Tibial nerve (tissue), 4 donors: ENCODE measurements at regions not wholly inside any gene's neighbourhood (a gene's known extent, or its start where the extent isn't known, plus 50 kb on each side); places are given as distances from the start of the nearest gene placed in this dataset.

Source experiments
- DNase-seq, 2 donors: peaks; one replicate each; pipeline ENCODE4 v3.0.0-alpha.2; 2019; ENCODE audit warnings: low spot score in 2 of 2
- H3K27ac ChIP-seq, 4 donors: fragments of 200-600 bp; sonication (generic) in 3 of 4; one replicate each; pipeline ENCODE4 v1.5.1; 2017 to 2019; ENCODE audit warnings: mild to moderate bottlenecking in 1 of 4
- H3K27me3 ChIP-seq, 2 donors: fragments of 200-600 bp; sonication (generic) in 1 of 2; one replicate each; pipeline versions ENCODE4 v1.5.1 to v1.6.0; 2017 to 2019
- H3K36me3 ChIP-seq, 3 donors: fragments of 200-600 bp; sonication (generic); one replicate each; pipeline ENCODE4 v1.5.1; 2018 to 2019
- H3K4me1 ChIP-seq, 4 donors: fragments of 200-600 bp; sonication (generic) in 3 of 4; one replicate each; pipeline ENCODE4 v1.5.1; 2017 to 2019
- H3K4me3 ChIP-seq, 4 donors: fragments of 200-600 bp; sonication (generic) in 3 of 4; one replicate each; pipeline ENCODE4 v1.5.1; 2017 to 2019; ENCODE audit warnings: mild to moderate bottlenecking in 1 of 4, moderate library complexity in 1 of 4
- H3K9me3 ChIP-seq, 4 donors: fragments of 200-600 bp; sonication (generic) in 3 of 4; one replicate each; pipeline ENCODE4 v1.5.1; 2017 to 2019
- CTCF ChIP-seq, 5 experiments: fragments of 200-600 bp in 3 of 5; fragments of 450-650 bp in 2 of 5; sonication (generic) in 3 of 5; IDR thresholded peaks; one replicate each; pipeline ENCODE4 v1.5.1; 2016 to 2019; ENCODE audit warnings: antibody characterized with exemption in 5 of 5, mild to moderate bottlenecking in 3 of 5, moderate library complexity in 2 of 5
- EP300 ChIP-seq, 2 donors: sonication (generic); formaldehyde crosslinking; IDR thresholded peaks; one replicate each; pipeline ENCODE4 v1.6.1; 2017; ENCODE audit warnings: antibody characterized with exemption in 2 of 2, mild to moderate bottlenecking in 1 of 2
- POLR2A ChIP-seq, 2 donors: fragments of 450-650 bp; IDR thresholded peaks; one replicate each; pipeline ENCODE4 v1.6.1; 2017; ENCODE audit warnings: antibody characterized with exemption in 2 of 2, mild to moderate bottlenecking in 2 of 2, moderate library complexity in 2 of 2
- WGBS, 2 donors: methylation state at CpG; one replicate each; pipeline ENCODE4 v1.1.5; 2018; 5-methylcytosine and 5-hydroxymethylcytosine counted together

GRCh38 chr3:150306906-150307305 is 101.2 kb upstream of the TSC22D2 start:
- H3K36me3 ChIP-seq = no peaks in the 10 kb centered on the region
- 77 to 81% methylated on average over 5 of the region's 5 CpGs for WGBS, 2 donors
- H3K27me3 ChIP-seq = no peaks in the 10 kb centered on the region
- DNase-seq = no peak
- no peaks in the 10 kb centered on the region for H3K4me1 ChIP-seq
- H3K9me3 ChIP-seq = no peaks in the 10 kb centered on the region
- H3K4me3 ChIP-seq = no peak overlapping the region
- TF ChIP-seq POLR2A (IDR thresholded peaks at IDR 0.05) = no peak
- no peak for TF ChIP-seq EP300 (IDR thresholded peaks at IDR 0.05)
- TF ChIP-seq CTCF (IDR thresholded peaks at IDR 0.05) = no peak
- H3K27ac ChIP-seq = no peak overlapping the region

- no peaks in the 10 kb centered on the region for H3K9me3 ChIP-seq
- H3K36me3 ChIP-seq = no peaks in the 10 kb centered on the region
- DNase-seq = no peak
- WGBS, 2 donors = 64 to 67% methylated on average over 3 of the region's 3 CpGs
- no peak for TF ChIP-seq EP300 (IDR thresholded peaks at IDR 0.05)
- no peak for TF ChIP-seq CTCF (IDR thresholded peaks at IDR 0.05)
- TF ChIP-seq POLR2A (IDR thresholded peaks at IDR 0.05) = no peak
- H3K4me3 ChIP-seq = no peak overlapping the region
- H3K27ac ChIP-seq = no peak overlapping the region
- no peaks in the 10 kb centered on the region for H3K4me1 ChIP-seq
- no peaks in the 10 kb centered on the region for H3K27me3 ChIP-seq
Observed at GRCh38 chr3:150306083-150306482, 102.0 kb upstream of the TSC22D2 start.

- TF ChIP-seq CTCF (IDR thresholded peaks at IDR 0.05) (peak in 2 of 5 experiments; percentile 16 to 19), EP300 (IDR thresholded peaks at IDR 0.05) (no peak)
- no peak for DNase-seq
- no peak overlapping the region for H3K4me3 ChIP-seq
Observed at GRCh38 chr3:150303768-150304167, 104.3 kb upstream of the TSC22D2 start.

GRCh38 chr3:150302246-150302645 is 105.9 kb upstream of the TSC22D2 start:
- no peaks in the 10 kb centered on the region for H3K4me1 ChIP-seq
- no peaks in the 10 kb centered on the region for H3K27me3 ChIP-seq
- DNase-seq = no peak
- no peaks in the 10 kb centered on the region for H3K9me3 ChIP-seq
- no peaks in the 10 kb centered on the region for H3K36me3 ChIP-seq
- TF ChIP-seq EP300 (IDR thresholded peaks at IDR 0.05) (no peak), POLR2A (IDR thresholded peaks at IDR 0.05) (no peak), CTCF (IDR thresholded peaks at IDR 0.05) (no peak)
- H3K27ac ChIP-seq = no peak overlapping the region
- H3K4me3 ChIP-seq = no peak overlapping the region

More at GRCh38 chr3:150303768-150304167, 104.3 kb upstream of the TSC22D2 start:
- H3K36me3 ChIP-seq = no peaks in the 10 kb centered on the region
- no peaks in the 10 kb centered on the region for H3K4me1 ChIP-seq
- no peaks in the 10 kb centered on the region for H3K9me3 ChIP-seq
- 86 to 90% methylated on average over 3 of the region's 3 CpGs for WGBS, 2 donors
- H3K27ac ChIP-seq = no peak overlapping the region
- H3K27me3 ChIP-seq = no peaks in the 10 kb centered on the region

GRCh38 chr3:150300852-150301517 is 107.1 kb upstream of the TSC22D2 start:
- no peak overlapping the region for H3K4me3 ChIP-seq
- TF ChIP-seq POLR2A (IDR thresholded peaks at IDR 0.05) (no peak), EP300 (IDR thresholded peaks at IDR 0.05) (no peak), CTCF (IDR thresholded peaks at IDR 0.05) (no peak)
- no peak overlapping the region for H3K27ac ChIP-seq
- DNase-seq = no peak
- H3K9me3 ChIP-seq = no peaks in the 10 kb centered on the region
- H3K36me3 ChIP-seq = no peaks in the 10 kb centered on the region
- H3K4me1 ChIP-seq = no peaks in the 10 kb centered on the region
- 84 to 86% methylated on average over 8 of the region's 8 CpGs for WGBS, 2 donors
- H3K27me3 ChIP-seq = no peaks in the 10 kb centered on the region
